HepG2 (cell line): ENCODE measurements at regions not wholly inside any gene's neighbourhood (a gene's known extent, or its start where the extent isn't known, plus 50 kb on each side); places are given as distances from the start of the nearest gene placed in this dataset.

ENCODE experiments used
- ATAC-seq: fragments of 200-7000 bp; cut with Tn5 transposase; 3 replicates; pipeline ENCODE4 v1.9.1; 2020; ENCODE audit warnings: mild to moderate bottlenecking, moderate library complexity
- BruUV-seq: library from RNA; stranded (reverse); fragments of 400-500 nt; replicated peaks from 2 replicates; lab custom pipeline; 2021; lab: Mats Ljungman, UMichigan
- CTCF ChIA-PET: fragments of 300-600 bp; formaldehyde crosslinking; extraction: SDS; loops from one replicate; lab custom pipeline; 2021; ENCODE audit warnings: low total read pairs, inconsistent platforms, low intra/inter-chr PET ratio; lab: Yijun Ruan, JAX
- POLR2A ChIA-PET: fragments of 350-600 bp; sonication (Branson Sonifier 250); formaldehyde crosslinking; loops from one replicate; lab custom pipeline; 2020; ENCODE audit warnings: antibody characterized with exemption, inconsistent platforms; lab: Yijun Ruan, JAX
- DNase-seq: peaks from one replicate; pipeline ENCODE4 v3.0.0-alpha.2; 2015; ENCODE audit warnings: low spot score
- FAIRE-seq: peaks from 3 replicates; lab custom pipeline; 2011; peaks lifted over from hg19 to GRCh38; lab: Jason Lieb, UNC
- H2AFZ ChIP-seq: one replicate; pipeline ENCODE4 v1.6.1; 2011; ENCODE audit warnings: low read length, inconsistent platforms
- H3K27ac ChIP-seq: fragments of 300-600 bp; 3 replicates; pipeline ENCODE4 v1.8.0; 2011; ENCODE audit warnings: mixed run types, mild to moderate bottlenecking, mixed read lengths, low read length, inconsistent platforms; ENCODE audit not compliant: insufficient read depth; ENCODE audit errors: extremely low read length
- H3K27me3 ChIP-seq, 2 experiments: fragments of 200-600 bp in 1 of 2; 2 replicates in 1 of 2; 3 replicates in 1 of 2; pipeline versions ENCODE4 v1.6.0 to v1.8.0; 2011; ENCODE audit warnings: low read length in 2 of 2, mild to moderate bottlenecking in 2 of 2, moderate library complexity in 2 of 2, inconsistent platforms in 1 of 2; ENCODE audit not compliant: insufficient read depth in 2 of 2, control insufficient read depth in 1 of 2
- H3K36me3 ChIP-seq, 2 experiments: fragments of 200-600 bp in 1 of 2; replicated peaks in 1 of 2; 2 replicates in 1 of 2; 3 replicates in 1 of 2; pipeline versions ENCODE4 v1.5.1 to v1.8.0; 2011; ENCODE audit warnings: low read length in 2 of 2, inconsistent platforms in 1 of 2; ENCODE audit not compliant: insufficient read depth in 2 of 2, control insufficient read depth in 1 of 2
- H3K4me1 ChIP-seq: 2 replicates; pipeline ENCODE4 v1.5.1; 2012; ENCODE audit warnings: low read length, inconsistent platforms; ENCODE audit not compliant: insufficient read depth
- H3K4me2 ChIP-seq: 2 replicates; pipeline ENCODE4 v1.6.0; 2011; ENCODE audit warnings: low read depth, low read length, inconsistent platforms
- H3K4me3 ChIP-seq, 3 experiments: fragments of 200-600 bp in 1 of 3; sonication (generic), shearing (Covaris generic) in 1 of 3; replicated peaks in 1 of 3; 2 replicates each; pipeline ENCODE4 v1.5.1; 2011 to 2016; ENCODE audit warnings: low read length in 3 of 3, inconsistent platforms in 2 of 3, low read depth in 2 of 3, mild to moderate bottlenecking in 2 of 3, control low read depth in 1 of 3, mixed read lengths in 1 of 3; ENCODE audit not compliant: insufficient read depth in 1 of 3
- H3K79me2 ChIP-seq: one replicate; pipeline ENCODE4 v1.6.1; 2011; ENCODE audit warnings: low read length, inconsistent platforms; ENCODE audit not compliant: insufficient read depth
- H3K9ac ChIP-seq: 2 replicates; pipeline ENCODE4 v1.6.0; 2011; ENCODE audit warnings: mild to moderate bottlenecking, low read depth, low read length, inconsistent platforms; ENCODE audit not compliant: insufficient read depth
- H3K9me3 ChIP-seq: 2 replicates; pipeline ENCODE4 v1.5.1; 2012; ENCODE audit warnings: mild to moderate bottlenecking, low read length
- H4K20me1 ChIP-seq: 2 replicates; pipeline ENCODE4 v1.6.0; 2011; ENCODE audit warnings: inconsistent platforms, mild to moderate bottlenecking, low read length, moderate library complexity; ENCODE audit not compliant: insufficient read depth
- ATF1 ChIP-seq: IDR thresholded peaks from 2 replicates; pipeline ENCODE4 v1.6.1; 2016; ENCODE audit warnings: mild to moderate bottlenecking, control low read depth
- ATF7 ChIP-seq, 2 experiments: fragments of 450-650 bp in 1 of 2; sonication (generic) in 1 of 2; formaldehyde crosslinking in 1 of 2; IDR thresholded peaks; 2 replicates each; pipeline versions ENCODE4 v1.4.0 to v1.6.1; 2016 to 2020; ENCODE audit warnings: antibody characterized with exemption in 1 of 2, mild to moderate bottlenecking in 1 of 2, missing genetic modification reagents in 1 of 2
- CEBPB ChIP-seq: IDR thresholded peaks from 2 replicates; pipeline ENCODE4 v1.6.1; 2011; ENCODE audit warnings: low read depth, low read length, improper control_type of control experiment, borderline replicate concordance
- KDM3A ChIP-seq: IDR thresholded peaks from 2 replicates; pipeline ENCODE4 v1.6.1; 2018; ENCODE audit warnings: low read depth, missing compliant biosample characterization
- RFX3 ChIP-seq: IDR thresholded peaks from 2 replicates; pipeline ENCODE4 v1.6.1; 2016; ENCODE audit warnings: missing biosample characterization, missing genetic modification reagents
- RNF2 ChIP-seq: fragments of 450-650 bp; conservative IDR thresholded peaks from 2 replicates; pipeline ENCODE4 v1.6.1; 2016; ENCODE audit warnings: low read depth
- SRY ChIP-seq: sonication (generic); formaldehyde crosslinking; IDR thresholded peaks from 2 replicates; pipeline ENCODE4 v1.8.0; 2022; ENCODE audit warnings: mild to moderate bottlenecking, missing genetic modification reagents
- ZNF343 ChIP-seq: sonication (generic); formaldehyde crosslinking; IDR thresholded peaks from 2 replicates; pipeline ENCODE4 v1.4.0; 2020; ENCODE audit warnings: mild to moderate bottlenecking, missing genetic modification reagents
- ZNF557 ChIP-seq: sonication (generic); formaldehyde crosslinking; IDR thresholded peaks from 2 replicates; pipeline ENCODE4 v1.4.0; 2020; ENCODE audit warnings: missing genetic modification reagents
- ZNF670 ChIP-seq: sonication (generic); formaldehyde crosslinking; IDR thresholded peaks from 2 replicates; pipeline ENCODE4 v1.8.0; 2022; ENCODE audit warnings: mild to moderate bottlenecking, missing genetic modification reagents, borderline replicate concordance
- WGBS: methylation state at CpG from one replicate; pipeline ENCODE4 v1.1.6; 2017; ENCODE audit warnings: low lambda C conversion rate; 5-methylcytosine and 5-hydroxymethylcytosine counted together
- in situ Hi-C: cut with HindIII; loops from 2 replicates; pipeline ENCODE4 v1.10.0; 2017; ENCODE audit warnings: low pct_unique_long_range_greater_than_20kb; ENCODE audit not compliant: extremely low pct_ligation_motif_present
- intact Hi-C: fragments of 100-400 bp; cut with micrococcal nuclease; formaldehyde crosslinking; loops from one replicate; pipeline ENCODE4 v1.10.0; 2022; ENCODE audit not compliant: unreplicated experiment
- TF ChIP-seq, protein P1 (sequence below): sonication (generic); formaldehyde crosslinking; IDR thresholded peaks from 2 replicates; pipeline ENCODE4 v1.5.0; 2020; ENCODE audit warnings: mild to moderate bottlenecking, missing genetic modification reagents, moderate library complexity
- TF ChIP-seq, protein P2 (sequence below): IDR thresholded peaks from 2 replicates; pipeline ENCODE4 v1.6.1; 2016; ENCODE audit warnings: missing compliant biosample characterization, missing genetic modification reagents, borderline replicate concordance
- TF ChIP-seq, protein P3 (sequence below): sonication (generic); formaldehyde crosslinking; IDR thresholded peaks from 2 replicates; pipeline ENCODE4 v1.5.0; 2020; ENCODE audit warnings: missing genetic modification reagents
- TF ChIP-seq, protein P4 (sequence below): sonication (generic); formaldehyde crosslinking; IDR thresholded peaks from 2 replicates; pipeline ENCODE4 v1.8.0; 2022; ENCODE audit warnings: missing genetic modification reagents, mild to moderate bottlenecking, moderate library complexity, borderline replicate concordance

DNA sequence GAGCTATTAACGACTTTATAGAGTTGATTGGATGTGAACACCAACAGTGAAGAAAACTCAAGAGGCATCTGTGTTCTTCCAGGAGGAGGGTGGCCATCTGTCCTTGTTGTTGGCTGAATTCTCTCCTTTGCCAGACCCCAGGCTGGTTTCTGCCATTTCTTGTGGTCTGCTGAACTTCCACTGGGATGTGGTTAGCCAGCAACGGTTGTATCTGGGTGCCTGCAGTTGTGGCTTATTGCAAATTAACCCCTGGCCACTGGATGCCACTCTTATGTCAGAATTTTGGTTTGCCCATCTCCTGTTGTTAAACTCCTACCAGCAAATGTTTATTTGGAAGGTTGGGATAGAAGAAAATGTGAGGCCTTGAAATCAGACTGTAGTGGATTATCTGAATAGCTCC lies 163.6 kb upstream of the TBC1D5 start:
- ChIA-PET CTCF (no interaction called here), POLR2A (no interaction called here)
- Histone ChIP-seq H3K4me2 (no peak overlapping the region), H3K36me3 (no peaks in the 10 kb centered on the region), H3K4me1 (no peaks in the 10 kb centered on the region), H2AFZ (no peak overlapping the region), H4K20me1 (no peaks in the 10 kb centered on the region), H3K4me3 (no peak overlapping the region), H3K79me2 (no peaks in the 10 kb centered on the region), H3K9ac (no peak overlapping the region), H3K9me3 (no peaks in the 10 kb centered on the region), H3K27me3 (no peaks in the 10 kb centered on the region), H3K27ac (no peak overlapping the region)
- FAIRE-seq (no peak), ATAC-seq (no peak), DNase-seq (no peak)
- intact Hi-C loops, result no loop called here
- WGBS, result 0% methylated on average over 2 of the region's 2 CpGs
- no TSS peak for BruUV-seq
- in situ Hi-C loops, result no loop called here
- TF ChIP-seq KDM3A (no peak), RFX3 (CRISPR knock-in tag) (no peak), CEBPB (no peak), ATF7 (IDR thresholded peaks at IDR 0.05) (no peak), ATF7 (CRISPR knock-in tag; IDR thresholded peaks at IDR 0.05) (no peak), SRY (CRISPR knock-in tag) (no peak), ATF1 (no peak), ZNF343 (CRISPR knock-in tag) (no peak), RNF2 (no peak), ZNF670 (CRISPR knock-in tag) (no peak), ZNF557 (CRISPR knock-in tag) (no peak)
- TF ChIP-seq, protein P1, sequence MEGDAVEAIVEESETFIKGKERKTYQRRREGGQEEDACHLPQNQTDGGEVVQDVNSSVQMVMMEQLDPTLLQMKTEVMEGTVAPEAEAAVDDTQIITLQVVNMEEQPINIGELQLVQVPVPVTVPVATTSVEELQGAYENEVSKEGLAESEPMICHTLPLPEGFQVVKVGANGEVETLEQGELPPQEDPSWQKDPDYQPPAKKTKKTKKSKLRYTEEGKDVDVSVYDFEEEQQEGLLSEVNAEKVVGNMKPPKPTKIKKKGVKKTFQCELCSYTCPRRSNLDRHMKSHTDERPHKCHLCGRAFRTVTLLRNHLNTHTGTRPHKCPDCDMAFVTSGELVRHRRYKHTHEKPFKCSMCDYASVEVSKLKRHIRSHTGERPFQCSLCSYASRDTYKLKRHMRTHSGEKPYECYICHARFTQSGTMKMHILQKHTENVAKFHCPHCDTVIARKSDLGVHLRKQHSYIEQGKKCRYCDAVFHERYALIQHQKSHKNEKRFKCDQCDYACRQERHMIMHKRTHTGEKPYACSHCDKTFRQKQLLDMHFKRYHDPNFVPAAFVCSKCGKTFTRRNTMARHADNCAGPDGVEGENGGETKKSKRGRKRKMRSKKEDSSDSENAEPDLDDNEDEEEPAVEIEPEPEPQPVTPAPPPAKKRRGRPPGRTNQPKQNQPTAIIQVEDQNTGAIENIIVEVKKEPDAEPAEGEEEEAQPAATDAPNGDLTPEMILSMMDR (CRISPR knock-in tag), result no peak
- TF ChIP-seq, protein P2, sequence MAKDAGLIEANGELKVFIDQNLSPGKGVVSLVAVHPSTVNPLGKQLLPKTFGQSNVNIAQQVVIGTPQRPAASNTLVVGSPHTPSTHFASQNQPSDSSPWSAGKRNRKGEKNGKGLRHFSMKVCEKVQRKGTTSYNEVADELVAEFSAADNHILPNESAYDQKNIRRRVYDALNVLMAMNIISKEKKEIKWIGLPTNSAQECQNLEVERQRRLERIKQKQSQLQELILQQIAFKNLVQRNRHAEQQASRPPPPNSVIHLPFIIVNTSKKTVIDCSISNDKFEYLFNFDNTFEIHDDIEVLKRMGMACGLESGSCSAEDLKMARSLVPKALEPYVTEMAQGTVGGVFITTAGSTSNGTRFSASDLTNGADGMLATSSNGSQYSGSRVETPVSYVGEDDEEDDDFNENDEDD (CRISPR knock-in tag), result no peak
- TF ChIP-seq, protein P3, sequence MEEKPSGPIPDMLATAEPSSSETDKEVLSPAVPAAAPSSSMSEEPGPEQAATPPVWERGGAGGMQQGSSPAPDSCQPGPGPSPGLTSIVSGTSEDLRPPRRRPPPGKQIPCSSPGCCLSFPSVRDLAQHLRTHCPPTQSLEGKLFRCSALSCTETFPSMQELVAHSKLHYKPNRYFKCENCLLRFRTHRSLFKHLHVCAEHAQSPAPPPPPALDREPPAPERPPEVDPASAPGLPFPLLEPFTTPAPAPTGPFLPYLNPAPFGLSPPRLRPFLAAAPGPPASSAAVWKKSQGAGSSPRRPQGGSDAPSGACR (CRISPR knock-in tag), result no peak
- TF ChIP-seq, protein P4, sequence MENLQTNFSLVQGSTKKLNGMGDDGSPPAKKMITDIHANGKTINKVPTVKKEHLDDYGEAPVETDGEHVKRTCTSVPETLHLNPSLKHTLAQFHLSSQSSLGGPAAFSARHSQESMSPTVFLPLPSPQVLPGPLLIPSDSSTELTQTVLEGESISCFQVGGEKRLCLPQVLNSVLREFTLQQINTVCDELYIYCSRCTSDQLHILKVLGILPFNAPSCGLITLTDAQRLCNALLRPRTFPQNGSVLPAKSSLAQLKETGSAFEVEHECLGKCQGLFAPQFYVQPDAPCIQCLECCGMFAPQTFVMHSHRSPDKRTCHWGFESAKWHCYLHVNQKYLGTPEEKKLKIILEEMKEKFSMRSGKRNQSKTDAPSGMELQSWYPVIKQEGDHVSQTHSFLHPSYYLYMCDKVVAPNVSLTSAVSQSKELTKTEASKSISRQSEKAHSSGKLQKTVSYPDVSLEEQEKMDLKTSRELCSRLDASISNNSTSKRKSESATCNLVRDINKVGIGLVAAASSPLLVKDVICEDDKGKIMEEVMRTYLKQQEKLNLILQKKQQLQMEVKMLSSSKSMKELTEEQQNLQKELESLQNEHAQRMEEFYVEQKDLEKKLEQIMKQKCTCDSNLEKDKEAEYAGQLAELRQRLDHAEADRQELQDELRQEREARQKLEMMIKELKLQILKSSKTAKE (CRISPR knock-in tag), result no peak
